ENCODE measurements at regions not wholly inside any gene's neighbourhood (a gene's known extent, or its start where the extent isn't known, plus 50 kb on each side); places are given as distances from the start of the nearest gene placed in this dataset.
"Not testable (repeated sequence)": the region's sequence is repeated elsewhere in the genome, so short reads cannot be mapped to it uniquely, and the experiment has no call there.

DNA sequence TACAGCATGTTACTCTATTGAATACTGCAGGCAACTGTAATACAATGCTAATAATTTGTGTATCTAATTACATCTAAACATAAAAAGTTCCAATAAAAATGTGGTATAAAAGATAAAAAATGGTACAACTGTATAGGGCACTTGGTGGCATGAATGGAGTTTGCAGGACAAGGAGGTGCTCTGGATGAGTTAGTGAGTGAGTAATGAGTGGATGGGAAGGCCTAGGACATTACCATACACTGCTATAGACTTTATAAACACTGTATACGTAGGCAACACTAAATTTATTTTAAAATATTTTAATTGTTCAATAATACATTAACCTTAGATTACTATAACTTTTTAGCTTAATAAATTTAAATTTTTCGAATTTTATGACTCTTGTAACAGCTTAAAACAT lies 579.6 kb upstream of the MAN1A1 start:
- CTCF ChIA-PET = no interaction called here
- intact Hi-C loops (cut with micrococcal nuclease) = no loop called here
- Mint-ChIP-seq H3K27me3 (no peaks in the 10 kb centered on the region), H3K4me1 (no peaks in the 10 kb centered on the region), H3K36me3 (ENCODE audit: low read depth) (peaks cover 7% of the 10 kb centered on the region), H3K4me3 (no peak overlapping the region), H3K27ac (no peak overlapping the region), H3K9me3 (peaks cover 17% of the 10 kb centered on the region)
- TF ChIP-seq, protein P1, sequence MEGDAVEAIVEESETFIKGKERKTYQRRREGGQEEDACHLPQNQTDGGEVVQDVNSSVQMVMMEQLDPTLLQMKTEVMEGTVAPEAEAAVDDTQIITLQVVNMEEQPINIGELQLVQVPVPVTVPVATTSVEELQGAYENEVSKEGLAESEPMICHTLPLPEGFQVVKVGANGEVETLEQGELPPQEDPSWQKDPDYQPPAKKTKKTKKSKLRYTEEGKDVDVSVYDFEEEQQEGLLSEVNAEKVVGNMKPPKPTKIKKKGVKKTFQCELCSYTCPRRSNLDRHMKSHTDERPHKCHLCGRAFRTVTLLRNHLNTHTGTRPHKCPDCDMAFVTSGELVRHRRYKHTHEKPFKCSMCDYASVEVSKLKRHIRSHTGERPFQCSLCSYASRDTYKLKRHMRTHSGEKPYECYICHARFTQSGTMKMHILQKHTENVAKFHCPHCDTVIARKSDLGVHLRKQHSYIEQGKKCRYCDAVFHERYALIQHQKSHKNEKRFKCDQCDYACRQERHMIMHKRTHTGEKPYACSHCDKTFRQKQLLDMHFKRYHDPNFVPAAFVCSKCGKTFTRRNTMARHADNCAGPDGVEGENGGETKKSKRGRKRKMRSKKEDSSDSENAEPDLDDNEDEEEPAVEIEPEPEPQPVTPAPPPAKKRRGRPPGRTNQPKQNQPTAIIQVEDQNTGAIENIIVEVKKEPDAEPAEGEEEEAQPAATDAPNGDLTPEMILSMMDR (IDR thresholded peaks at IDR 0.05) = no peak
- ATAC-seq (ENCODE audit: low read depth) (no peak), DNase-seq (no peak)
- POLR2A ChIA-PET = no interaction called here

DNA sequence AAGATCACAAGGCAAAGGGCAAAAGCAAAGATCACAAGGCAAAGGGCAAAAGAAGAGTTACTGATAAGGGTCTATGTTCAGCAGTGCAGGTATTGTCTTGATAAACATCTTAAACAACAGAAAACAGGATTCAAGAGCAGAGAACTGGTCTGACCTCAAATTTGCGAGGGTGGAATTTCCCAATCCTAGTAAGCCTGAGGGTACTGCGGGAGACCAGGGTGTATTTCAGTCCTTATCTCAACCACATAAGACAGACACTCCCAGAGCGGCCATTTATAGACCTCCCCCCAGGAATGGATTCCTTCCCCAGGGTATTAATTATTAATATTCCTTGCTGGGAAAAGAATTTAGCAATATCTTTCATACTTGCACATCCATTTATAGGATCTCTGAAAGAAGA lies 575.3 kb upstream of the MAN1A1 start:
- ATAC-seq (ENCODE audit: low read depth); DNase-seq; H3K27ac Mint-ChIP-seq; H3K4me1 Mint-ChIP-seq; H3K27me3 Mint-ChIP-seq; intact Hi-C loops (cut with micrococcal nuclease); H3K36me3 Mint-ChIP-seq (ENCODE audit: low read depth); POLR2A ChIA-PET; H3K4me3 Mint-ChIP-seq; CTCF ChIA-PET: not testable (repeated sequence)
- peaks cover 37% of the 10 kb centered on the region for H3K9me3 Mint-ChIP-seq

DNA sequence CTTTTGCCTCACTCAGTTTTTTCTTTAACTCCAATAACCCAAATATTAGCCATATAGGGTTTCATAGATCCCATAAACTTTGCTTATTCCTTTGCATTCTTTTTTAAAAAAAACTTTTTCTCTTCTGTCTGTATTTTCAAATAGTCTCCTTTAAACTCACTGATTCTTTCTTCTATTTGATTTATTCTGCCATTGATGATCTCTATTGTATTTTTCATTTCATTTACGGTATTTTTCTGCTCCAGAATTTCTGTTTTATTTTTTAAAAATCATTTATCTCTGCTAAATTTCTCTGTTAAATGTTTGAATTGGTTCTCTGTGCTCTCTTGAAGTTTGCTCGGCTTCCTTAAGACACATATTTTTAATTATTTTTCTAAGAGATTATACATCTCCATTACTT lies 573.3 kb upstream of the MAN1A1 start:
- peaks cover 7% of the 10 kb centered on the region for H3K36me3 Mint-ChIP-seq (ENCODE audit: low read depth)
- DNase-seq (no peak), ATAC-seq (ENCODE audit: low read depth) (no peak)
- ChIA-PET POLR2A (no interaction called here), CTCF (no interaction called here)
- intact Hi-C loops (cut with micrococcal nuclease) = no loop called here
- H3K4me3 Mint-ChIP-seq = no peak overlapping the region
- no peaks in the 10 kb centered on the region for H3K4me1 Mint-ChIP-seq
- peaks cover 39% of the 10 kb centered on the region for H3K9me3 Mint-ChIP-seq
- H3K27me3 Mint-ChIP-seq = no peaks in the 10 kb centered on the region
- TF ChIP-seq, protein P1 (IDR thresholded peaks at IDR 0.05) = no peak
- no peak overlapping the region for H3K27ac Mint-ChIP-seq

DNA sequence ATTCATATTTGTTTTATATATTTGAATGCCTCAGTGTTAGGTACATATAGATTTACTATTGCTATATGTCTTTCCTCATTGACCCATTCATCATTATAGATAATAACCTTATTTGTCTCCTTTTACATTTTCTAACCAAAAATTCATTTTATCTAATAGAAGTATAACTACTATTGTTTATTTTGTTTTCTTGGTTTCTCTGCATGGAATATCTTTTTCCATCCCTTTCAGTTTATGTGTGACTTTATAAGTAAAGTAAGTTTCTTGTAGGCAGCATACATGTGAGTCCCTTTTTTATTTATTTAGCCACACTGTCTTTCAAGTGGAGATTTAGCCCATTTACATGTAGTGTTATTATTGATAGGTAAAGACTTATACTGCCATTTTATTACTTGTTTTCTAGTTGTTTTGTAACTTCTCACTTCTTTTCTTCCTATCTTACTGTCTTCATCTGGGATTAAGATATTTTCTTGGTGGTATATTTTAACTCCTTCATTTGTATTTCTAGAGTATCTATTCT lies 572.0 kb upstream of the MAN1A1 start:
- DNase-seq = no peak
- ATAC-seq (ENCODE audit: low read depth) = no peak
- Mint-ChIP-seq H3K27ac (no peak overlapping the region), H3K9me3 (peaks cover 38% of the 10 kb centered on the region), H3K4me1 (no peaks in the 10 kb centered on the region), H3K27me3 (no peaks in the 10 kb centered on the region), H3K36me3 (ENCODE audit: low read depth) (peaks cover 7% of the 10 kb centered on the region), H3K4me3 (no peak overlapping the region)
- intact Hi-C loops (cut with micrococcal nuclease) = no loop called here
- CTCF ChIA-PET = no interaction called here
- TF ChIP-seq, protein P1 (IDR thresholded peaks at IDR 0.05) = no peak
- POLR2A ChIA-PET = no interaction called here

DNA sequence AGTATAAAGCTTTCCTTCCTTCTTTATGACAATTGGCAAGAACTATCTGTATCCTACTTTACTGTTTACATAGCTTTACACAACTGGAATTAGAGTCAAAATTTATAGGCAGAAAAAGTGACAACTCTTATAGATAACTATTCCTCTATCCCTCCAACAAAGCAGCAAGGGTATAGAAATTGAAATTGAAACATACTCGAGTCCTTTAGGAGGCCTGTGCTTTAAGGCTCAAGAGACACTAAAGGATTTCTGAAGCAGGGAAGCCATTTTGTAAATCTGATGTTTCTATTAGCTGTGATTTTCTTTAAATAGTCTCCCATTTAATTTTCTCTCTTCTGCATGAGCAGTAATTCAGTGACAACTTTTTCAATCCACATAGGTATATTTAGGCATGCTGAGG lies 567.6 kb upstream of the MAN1A1 start:
- intact Hi-C loops (cut with micrococcal nuclease) = no loop called here
- ATAC-seq (ENCODE audit: low read depth) (no peak), DNase-seq (no peak)
- ChIA-PET CTCF (no interaction called here), POLR2A (no interaction called here)
- TF ChIP-seq, protein P1 (IDR thresholded peaks at IDR 0.05) = no peak
- Mint-ChIP-seq H3K36me3 (ENCODE audit: low read depth) (no peaks in the 10 kb centered on the region), H3K9me3 (peaks cover 14% of the 10 kb centered on the region), H3K27me3 (no peaks in the 10 kb centered on the region), H3K27ac (no peak overlapping the region), H3K4me3 (no peak overlapping the region), H3K4me1 (no peaks in the 10 kb centered on the region)

- Mint-ChIP-seq H3K27ac (no peak overlapping the region), H3K27me3 (no peaks in the 10 kb centered on the region), H3K4me3 (no peak overlapping the region), H3K4me1 (no peaks in the 10 kb centered on the region), H3K36me3 (ENCODE audit: low read depth) (no peaks in the 10 kb centered on the region), H3K9me3 (peaks cover 11% of the 10 kb centered on the region)
- TF ChIP-seq, protein P1 (IDR thresholded peaks at IDR 0.05) = no peak
- ChIA-PET POLR2A (no interaction called here), CTCF (no interaction called here)
- ATAC-seq (ENCODE audit: low read depth) = no peak
- DNase-seq = no peak
- intact Hi-C loops (cut with micrococcal nuclease) = no loop called here
These were observed 566.4 kb upstream of the MAN1A1 start for GRCh38 chr6:119915971-119916370.
